GM18907 (cell line): ENCODE measurements at regions not wholly inside any gene's neighbourhood (a gene's known extent, or its start where the extent isn't known, plus 50 kb on each side); places are given as distances from the start of the nearest gene placed in this dataset.
"Not testable (repeated sequence)": the region's sequence is repeated elsewhere in the genome, so short reads cannot be mapped to it uniquely, and the experiment has no call there.

ENCODE experiments used
- ATAC-seq: cut with Tn5 transposase; IDR thresholded peaks from one replicate; pipeline ENCODE4 v1.9.1; 2021; ENCODE audit warnings: mild to moderate bottlenecking, moderate library complexity; ENCODE audit not compliant: unreplicated experiment

GRCh38 chr10:26952094-26952493 is 91.3 kb upstream of the ABI1 start:
- no peak for ATAC-seq

- no peak for ATAC-seq
These were observed 90.9 kb upstream of the ABI1 start for GRCh38 chr10:26951650-26952049.

DNA sequence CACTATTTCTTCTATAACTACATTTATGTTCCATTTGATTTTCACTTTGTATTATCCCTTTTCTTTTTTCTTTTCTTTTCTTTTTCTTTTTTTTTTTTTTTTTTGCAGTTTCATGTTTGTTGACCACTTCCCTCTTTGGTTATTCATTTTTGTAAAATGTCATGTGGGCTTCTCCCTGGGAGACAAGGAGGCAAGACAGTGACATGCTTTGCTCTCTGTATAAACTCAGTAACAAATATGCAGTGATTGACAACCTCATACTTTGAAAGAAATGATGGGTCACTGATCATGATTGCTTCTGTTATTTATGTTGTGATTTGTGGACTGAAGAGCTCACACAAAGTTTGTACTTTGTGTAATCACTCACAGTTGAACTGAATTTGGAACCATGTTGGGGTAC is 90.2 kb upstream of the ABI1 start:
- ATAC-seq, result peak; percentile 94

DNA sequence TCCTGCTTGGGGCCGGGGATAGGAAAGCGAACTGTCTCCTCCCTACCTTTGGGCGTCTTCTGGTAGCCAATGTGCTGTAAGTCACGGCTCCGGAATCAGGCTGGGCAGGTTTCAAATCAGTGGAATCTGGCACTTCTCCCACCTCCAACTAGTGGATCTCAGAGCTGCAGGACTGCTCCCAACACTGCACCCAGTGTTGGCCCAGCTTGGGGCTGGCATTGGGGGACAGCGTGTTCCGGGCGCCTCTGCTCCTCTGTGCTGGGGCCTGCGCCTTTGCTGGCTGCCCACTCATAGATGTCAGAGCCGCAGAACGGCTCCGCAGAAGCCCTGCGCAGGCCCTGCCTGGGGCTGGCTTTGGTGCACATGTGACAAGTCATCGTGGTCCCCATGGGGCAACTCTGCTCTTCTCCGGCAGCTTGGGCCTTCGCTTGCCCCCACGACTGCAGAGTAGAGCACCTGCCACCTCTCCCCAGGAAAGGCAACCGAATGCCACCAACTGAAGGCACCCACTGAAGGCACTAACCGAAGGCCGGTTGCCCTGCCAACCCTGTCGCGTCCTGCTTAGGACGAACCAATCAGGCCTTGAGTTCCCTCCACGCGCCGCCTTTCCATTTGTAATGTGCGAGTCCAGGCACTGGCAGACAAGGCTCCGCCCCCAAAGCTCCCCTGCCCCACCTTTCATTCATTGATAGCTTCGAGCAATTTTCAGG is 85.5 kb upstream of the ABI1 start:
- no peak for ATAC-seq

- no peak for ATAC-seq
These were observed 83.6 kb upstream of the ABI1 start for GRCh38 chr10:26944261-26944882.

DNA sequence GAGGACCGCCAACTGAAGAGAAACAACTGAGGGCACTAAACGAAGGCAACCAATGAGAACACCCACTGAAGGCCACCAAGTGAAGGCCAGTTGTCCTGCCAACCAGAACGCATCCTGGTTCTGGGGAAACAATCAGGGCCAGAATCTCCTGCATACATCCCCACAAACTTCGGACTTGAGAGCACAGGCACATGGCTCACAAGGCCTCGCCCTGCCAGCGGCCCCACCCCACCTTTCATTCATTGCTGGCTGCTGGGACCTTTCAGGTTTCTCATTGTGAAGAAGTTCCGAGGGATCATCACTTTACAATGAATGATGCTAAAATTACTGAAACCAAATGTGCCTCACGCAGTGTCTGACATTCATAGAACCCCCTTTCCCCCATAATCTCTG is 79.2 kb upstream of the ABI1 start:
- ATAC-seq, result no peak

- ATAC-seq, result no peak
These were observed 78.7 kb upstream of the ABI1 start for GRCh38 chr10:26939290-26939961.

- ATAC-seq, result no peak
These were observed 77.8 kb upstream of the ABI1 start for GRCh38 chr10:26938578-26938977.

DNA sequence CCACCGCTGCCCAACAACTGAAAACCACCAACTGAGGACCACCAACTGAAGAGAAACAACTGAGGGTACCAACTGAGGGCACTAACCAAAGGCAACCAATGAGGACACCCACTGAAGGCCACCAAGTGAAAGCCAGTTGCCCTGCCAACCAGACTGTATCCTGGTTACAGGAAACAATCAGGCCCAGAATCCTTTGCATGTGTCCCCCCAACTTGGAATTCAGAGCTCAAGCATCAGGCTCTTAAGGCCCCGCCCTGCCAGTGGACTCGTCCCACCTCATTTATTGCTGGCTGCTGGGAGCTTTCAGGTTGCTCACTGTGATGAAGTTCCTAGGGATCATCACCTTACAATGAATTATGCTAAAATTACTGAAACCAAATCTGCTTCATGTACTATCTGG is 76.6 kb upstream of the ABI1 start:
- ATAC-seq, result no peak

- not testable (repeated sequence) for ATAC-seq
These were observed 73.4 kb upstream of the ABI1 start for GRCh38 chr10:26934190-26934589.

- ATAC-seq, result no peak
These were observed 71.8 kb upstream of the ABI1 start for GRCh38 chr10:26932576-26932975.

DNA sequence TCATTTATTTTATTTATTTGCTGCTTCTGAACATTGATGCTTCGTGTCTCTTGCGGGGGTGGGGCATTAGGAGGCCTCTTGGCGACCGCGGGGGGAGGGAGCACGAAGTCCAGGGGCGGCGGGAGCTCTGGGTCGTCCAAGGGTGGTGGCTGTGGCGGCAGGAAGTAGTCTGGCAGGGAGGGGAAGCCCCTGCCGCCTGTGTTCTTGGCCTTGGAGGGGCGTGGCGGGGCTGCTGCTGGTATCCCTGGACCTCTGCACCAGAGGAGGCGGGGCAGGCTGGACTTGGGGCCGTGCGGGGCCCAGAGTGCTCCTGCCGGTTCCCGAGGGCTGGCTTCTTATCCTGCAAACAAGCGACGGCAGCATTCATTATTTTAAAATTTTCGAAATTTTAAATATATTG is 70.5 kb upstream of the ABI1 start:
- peak; percentile 98 for ATAC-seq

GRCh38 chr10:26922824-26923223 is 62.1 kb upstream of the ABI1 start:
- not testable (repeated sequence) for ATAC-seq

GRCh38 chr10:26919156-26919860 is 58.5 kb upstream of the ABI1 start:
- ATAC-seq, result not testable (repeated sequence)

- no peak for ATAC-seq
These were observed 54.1 kb upstream of the ABI1 start for GRCh38 chr10:26914898-26915297.

GRCh38 chr10:26911811-26912461 is 51.2 kb upstream of the ABI1 start:
- ATAC-seq, result no peak
